HG03159 (cell line): ENCODE measurements at regions not wholly inside any gene's neighbourhood (a gene's known extent, or its start where the extent isn't known, plus 50 kb on each side); places are given as distances from the start of the nearest gene placed in this dataset.
"Not testable (repeated sequence)": the region's sequence is repeated elsewhere in the genome, so short reads cannot be mapped to it uniquely, and the experiment has no call there.

Source experiments
- ATAC-seq: cut with Tn5 transposase; IDR thresholded peaks from one replicate; pipeline ENCODE4 v1.9.1; 2021; ENCODE audit warnings: mild to moderate bottlenecking, moderate library complexity; ENCODE audit not compliant: unreplicated experiment

DNA sequence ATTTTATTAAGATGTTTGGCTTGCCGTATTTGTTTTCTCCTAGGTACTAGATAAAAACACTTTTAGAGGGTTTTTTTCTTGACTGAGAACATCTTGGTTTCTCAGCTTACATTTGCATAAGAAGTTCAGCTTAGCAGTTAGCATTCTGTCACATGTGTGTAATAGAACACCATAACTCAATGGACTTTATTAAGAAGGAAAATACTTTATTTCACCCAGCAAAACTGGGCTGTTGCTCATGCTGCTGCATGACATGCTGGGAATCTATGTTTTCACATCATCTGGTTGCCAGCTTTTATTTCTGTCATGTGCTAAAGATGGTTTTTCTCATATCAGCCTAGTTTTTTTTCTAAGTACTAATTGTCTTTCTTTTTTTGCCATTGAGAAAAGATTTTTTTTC, 144.6 kb downstream of the UTRN start:
- ATAC-seq = no peak

DNA sequence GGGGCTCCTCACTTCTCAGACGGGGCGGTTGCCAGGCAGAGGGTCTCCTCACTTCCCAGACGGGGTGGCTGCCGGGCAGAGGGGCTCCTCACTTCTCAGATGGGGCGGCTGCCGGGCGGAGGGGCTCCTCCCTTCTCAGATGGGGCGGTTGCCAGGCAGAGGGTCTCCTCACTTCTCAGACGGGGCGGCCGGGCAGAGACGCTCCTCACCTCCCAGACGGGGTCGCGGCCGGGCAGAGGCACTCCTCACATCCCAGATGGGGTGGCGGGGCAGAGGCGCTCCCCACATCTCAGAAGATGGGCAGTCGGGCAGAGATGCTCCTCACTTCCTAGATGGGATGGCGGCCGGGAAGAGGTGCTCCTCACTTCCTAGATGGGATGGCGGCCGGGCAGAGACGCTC, 148.3 kb downstream of the UTRN start:
- ATAC-seq = not testable (repeated sequence)

GRCh38 chr6:144434308-144434990, 149.3 kb downstream of the UTRN start:
- no peak for ATAC-seq

DNA sequence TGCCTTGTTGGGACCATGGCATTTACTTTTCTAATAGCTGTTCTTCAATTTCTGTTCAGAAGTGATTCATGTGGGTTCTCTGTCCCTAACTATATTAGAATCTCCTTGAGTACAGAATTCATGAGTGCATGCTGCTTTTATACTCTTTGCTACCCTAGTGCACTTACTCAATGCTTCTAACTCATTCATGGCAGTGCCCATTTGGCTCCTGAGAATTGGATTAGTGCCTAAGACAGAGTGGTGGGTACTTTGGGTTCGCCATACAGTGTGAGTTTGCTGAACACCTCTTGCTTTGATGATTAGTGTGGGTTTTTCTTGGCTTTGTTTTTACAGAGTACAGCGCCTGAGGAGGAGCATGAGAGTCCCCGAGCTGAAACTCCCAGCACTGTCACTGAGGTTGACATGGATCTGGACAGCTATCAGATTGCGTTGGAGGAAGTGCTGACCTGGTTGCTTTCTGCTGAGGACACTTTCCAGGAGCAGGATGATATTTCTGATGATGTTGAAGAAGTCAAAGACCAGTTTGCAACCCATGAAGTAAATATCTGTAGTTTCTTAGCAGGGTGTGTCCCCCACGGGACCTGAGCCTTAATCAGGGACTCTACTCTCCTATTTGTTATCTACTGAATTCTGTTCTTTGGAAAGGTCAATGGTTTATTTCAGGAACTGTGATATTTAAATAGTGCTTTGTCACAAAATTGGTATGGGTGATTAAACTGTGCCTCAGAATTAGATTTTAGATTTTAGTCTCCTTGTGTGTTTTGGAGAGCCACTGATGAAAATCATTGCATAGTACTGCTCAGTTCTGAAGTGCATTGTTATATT, 150.7 kb downstream of the UTRN start:
- ATAC-seq = no peak

GRCh38 chr6:144437105-144437504, 152.0 kb downstream of the UTRN start:
- no peak for ATAC-seq

GRCh38 chr6:144438103-144438502, 153.0 kb downstream of the UTRN start:
- no peak for ATAC-seq

GRCh38 chr6:144439016-144439415, 153.9 kb downstream of the UTRN start:
- ATAC-seq = no peak

DNA sequence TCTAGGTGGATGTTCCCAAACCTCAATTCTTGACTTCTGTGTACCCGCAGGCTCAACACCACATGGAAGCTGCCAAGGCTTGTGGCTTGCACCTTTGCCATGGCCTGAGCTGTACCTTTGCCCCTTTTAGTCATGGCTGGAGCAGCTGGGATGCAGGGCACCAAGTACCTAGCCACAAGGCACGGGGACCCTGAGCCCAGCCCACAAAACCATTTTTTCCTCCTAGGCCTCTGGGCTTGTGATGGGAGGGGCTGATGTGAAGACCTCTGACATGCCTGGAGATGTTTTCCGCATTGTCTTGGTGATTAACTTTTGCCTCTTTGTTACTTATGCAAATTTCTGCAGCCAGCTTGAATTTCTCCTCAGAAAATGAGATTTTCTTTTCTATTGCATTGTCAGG, 156.7 kb downstream of the UTRN start:
- ATAC-seq = not testable (repeated sequence)

- ATAC-seq = no peak
Measured at GRCh38 chr6:144443157-144443556, 158.0 kb downstream of the UTRN start.

GRCh38 chr6:144447472-144447871, 162.3 kb downstream of the UTRN start:
- ATAC-seq = no peak

DNA sequence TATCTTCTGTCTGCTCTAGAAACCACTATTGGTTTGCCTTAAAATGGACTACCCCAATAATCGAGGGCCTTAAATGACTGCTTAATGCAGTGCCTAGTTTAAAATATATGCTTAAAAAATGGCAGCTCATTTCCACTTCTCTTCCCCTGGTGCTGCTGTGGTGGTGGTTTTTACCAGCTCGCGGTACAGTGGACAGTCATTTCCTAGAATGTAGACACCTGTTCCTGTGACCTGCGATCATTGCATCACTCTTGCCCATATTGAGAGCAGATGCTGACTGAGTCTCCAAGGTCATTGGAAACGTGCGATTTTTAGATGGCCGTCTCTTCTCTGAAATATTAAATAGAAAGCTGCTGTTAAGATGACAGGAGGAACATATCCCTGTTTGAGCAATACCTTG, 164.1 kb downstream of the UTRN start:
- no peak for ATAC-seq

- ATAC-seq = no peak
Measured at GRCh38 chr6:144449911-144450597, 164.9 kb downstream of the UTRN start.

DNA sequence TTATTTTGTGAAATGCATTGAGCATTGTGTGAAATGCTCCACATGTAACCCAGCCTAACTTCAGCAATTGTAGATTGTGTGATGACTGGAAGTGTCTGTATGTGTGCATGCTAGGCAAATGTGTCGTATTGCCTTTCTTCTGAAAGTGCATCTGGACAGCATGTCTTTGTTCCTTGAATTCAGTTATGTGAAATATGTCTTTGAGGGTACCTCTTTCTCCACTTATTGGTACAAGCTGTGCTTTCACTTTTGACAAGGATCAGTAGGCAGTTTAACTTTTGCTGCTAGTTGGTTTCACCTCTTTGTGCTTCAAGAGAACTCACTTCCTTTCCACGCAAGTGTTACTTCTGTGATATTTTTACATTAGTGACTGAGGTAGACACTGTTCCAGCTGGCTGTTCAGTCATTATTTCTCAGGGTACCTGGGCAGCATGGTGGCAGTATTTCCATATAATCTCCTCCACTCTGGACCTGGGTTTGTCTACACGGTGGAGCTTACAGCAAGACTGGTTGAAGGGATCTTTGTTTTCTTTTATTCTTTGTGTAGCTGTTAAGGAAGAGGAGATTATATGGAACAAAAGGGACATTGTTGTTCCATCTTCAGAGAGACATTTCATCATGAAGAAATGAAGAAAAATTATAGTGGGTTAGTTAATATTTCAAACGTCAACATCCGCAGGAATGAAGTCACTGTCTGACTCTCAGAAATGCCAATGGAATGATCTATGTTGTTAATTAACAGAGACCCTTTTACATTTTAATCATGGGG, 175.4 kb downstream of the UTRN start:
- ATAC-seq = peak; percentile 87

GRCh38 chr6:144462058-144462457, 176.9 kb downstream of the UTRN start:
- no peak for ATAC-seq

DNA sequence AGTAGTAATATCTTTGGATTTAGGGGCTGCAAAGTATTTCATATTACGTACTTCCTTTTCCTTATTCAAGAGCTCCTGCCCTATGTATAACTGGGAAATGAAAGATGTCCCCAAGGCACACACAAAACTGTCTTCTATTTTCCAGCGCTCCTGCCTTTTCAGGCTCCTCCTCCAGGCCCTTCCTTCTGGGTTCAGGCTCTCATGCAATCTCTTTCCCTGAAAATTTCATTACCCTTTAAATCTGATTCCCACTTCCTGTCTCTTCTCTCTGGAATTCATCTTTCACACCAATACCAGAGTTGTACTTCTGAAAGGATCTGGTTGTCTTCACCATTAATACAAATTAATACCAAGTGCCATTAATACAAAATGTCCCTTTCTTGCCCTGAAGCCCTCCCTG, 181.6 kb downstream of the UTRN start:
- no peak for ATAC-seq

DNA sequence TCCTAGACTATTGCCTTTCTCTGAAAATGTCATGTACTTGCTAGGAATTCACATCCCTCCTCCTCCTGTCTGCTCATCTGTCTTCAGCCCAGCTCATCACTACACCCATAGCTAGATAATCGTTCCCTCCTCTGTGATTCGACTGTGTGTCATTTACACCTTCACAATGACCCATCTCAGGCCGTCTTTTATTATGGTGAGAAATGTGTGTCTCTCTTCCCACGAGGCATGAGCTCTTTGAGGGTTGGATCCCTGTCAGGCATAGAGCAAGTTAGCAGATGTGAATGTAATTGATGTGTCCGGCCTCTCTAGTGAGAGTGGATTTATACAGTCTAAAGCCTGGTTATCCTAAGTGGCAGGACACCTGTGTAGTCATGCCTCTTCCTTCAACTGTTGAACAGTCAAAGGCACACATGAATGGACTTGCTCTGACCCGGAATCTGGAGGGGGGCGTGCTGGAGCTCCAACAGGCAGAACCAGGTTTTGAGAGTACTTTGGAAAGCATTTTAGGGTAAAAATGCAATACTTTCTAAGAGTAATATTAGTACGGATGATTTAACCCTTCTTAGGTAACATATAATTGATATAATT, 182.1 kb downstream of the UTRN start:
- no peak for ATAC-seq

DNA sequence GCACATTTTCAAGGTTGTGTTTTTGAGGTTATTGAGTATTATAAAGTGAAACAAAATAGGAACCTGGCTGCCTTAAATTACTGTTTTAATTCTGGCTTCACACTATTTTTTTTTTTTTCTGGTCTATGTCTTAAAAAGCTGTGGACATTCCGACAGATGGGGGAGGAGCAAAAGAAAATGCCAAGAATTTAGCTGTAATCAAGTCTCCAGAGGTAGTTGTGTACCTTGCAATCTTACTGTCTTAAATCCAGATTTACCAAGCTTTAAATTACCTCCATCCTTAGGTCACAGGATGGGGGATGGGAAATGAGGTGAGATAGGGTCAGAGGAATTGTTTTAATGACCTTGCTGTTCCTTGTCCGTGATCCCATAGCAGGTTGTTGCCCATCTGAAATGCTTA, 182.8 kb downstream of the UTRN start:
- ATAC-seq = no peak

DNA sequence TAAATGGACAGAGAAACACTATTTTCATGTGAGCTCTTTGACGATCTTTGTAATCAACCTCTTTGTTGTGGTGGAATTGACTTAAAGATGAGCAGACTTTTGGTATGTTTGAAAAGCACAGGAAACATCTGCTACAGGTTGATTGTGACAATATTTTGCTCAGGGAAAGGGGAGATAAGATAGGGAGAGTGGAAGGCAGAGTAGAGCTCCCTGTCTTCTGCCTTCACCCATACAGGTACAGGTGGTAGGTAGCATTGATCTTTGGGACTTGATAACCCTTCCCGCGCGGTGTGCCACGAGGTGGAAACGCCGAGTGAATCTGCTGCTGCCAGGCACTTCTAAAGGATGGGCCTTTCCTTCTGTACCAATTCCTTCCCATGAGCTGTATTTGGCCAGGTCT, 183.6 kb downstream of the UTRN start:
- ATAC-seq = no peak

DNA sequence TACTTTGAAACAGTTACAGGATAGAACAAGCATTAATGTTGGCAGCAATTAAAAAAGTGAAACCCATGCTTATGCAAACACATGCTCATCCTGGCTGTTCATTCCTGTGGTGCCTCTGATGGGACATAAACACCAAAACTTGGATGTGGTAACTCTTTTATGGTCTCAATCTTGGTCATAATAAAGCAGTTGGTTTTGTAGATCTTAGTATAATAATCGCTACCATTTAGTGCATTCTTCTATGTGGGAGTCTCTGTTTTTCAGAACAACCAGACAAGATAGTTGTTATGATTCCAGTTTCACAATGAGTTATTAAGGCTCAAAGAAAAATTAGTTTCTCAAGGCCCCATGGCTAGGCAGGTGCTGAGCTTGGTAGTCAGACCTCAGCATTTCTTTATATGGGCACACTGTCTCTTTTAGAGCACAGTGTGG, 184.0 kb downstream of the UTRN start:
- peak; percentile 70 for ATAC-seq

- not testable (repeated sequence) for ATAC-seq
Measured at GRCh38 chr6:144470201-144470600, 185.1 kb downstream of the UTRN start.

GRCh38 chr6:144471986-144472385, 186.9 kb downstream of the UTRN start:
- no peak for ATAC-seq
